Body of pancreas (tissue), 4 donors: ENCODE measurements at regions not wholly inside any gene's neighbourhood (a gene's known extent, or its start where the extent isn't known, plus 50 kb on each side); places are given as distances from the start of the nearest gene placed in this dataset.

Experiments
- ATAC-seq: fragments of 150-250 bp; one replicate; pipeline ENCODE4 v1.9.1; 2016
- DNase-seq, 4 donors: peaks; one replicate each; pipeline ENCODE4 v3.0.0-alpha.2; 2019
- H3K27ac ChIP-seq, 4 donors: fragments of 200-600 bp; sonication (generic); 1 replicate in 3 of 4; 2 replicates in 1 of 4; pipeline versions ENCODE4 v1.5.1 to v1.6.1; 2016 to 2019; ENCODE audit warnings: mild to moderate bottlenecking in 1 of 4, mixed read lengths in 1 of 4, moderate library complexity in 1 of 4
- H3K27me3 ChIP-seq, 2 donors: fragments of 200-600 bp; sonication (generic); one replicate each; pipeline ENCODE4 v1.6.0; 2016; ENCODE audit warnings: mild to moderate bottlenecking in 1 of 2
- H3K36me3 ChIP-seq, 2 donors: fragments of 200-600 bp; sonication (generic); replicated peaks in 1 of 2; 2 replicates each; pipeline ENCODE4 v1.5.1; 2016; ENCODE audit warnings: low read depth in 2 of 2; ENCODE audit not compliant: insufficient read depth in 1 of 2
- H3K4me1 ChIP-seq: fragments of 200-600 bp; sonication (generic); one replicate; pipeline ENCODE4 v1.6.0; 2016
- H3K4me3 ChIP-seq, 2 donors: fragments of 200-600 bp; sonication (generic); 1 replicate in 1 of 2; 2 replicates in 1 of 2; pipeline ENCODE4 v1.5.1; 2016 to 2019
- H3K9me3 ChIP-seq, 3 donors: fragments of 200-600 bp; sonication (generic); 1 replicate in 2 of 3; 2 replicates in 1 of 3; pipeline ENCODE4 v1.5.1; 2016
- CTCF ChIP-seq, 7 experiments: fragments of 450-650 bp in 4 of 7; fragments of 200-600 bp in 3 of 7; sonication (generic) in 3 of 7; IDR thresholded peaks; one replicate each; pipeline ENCODE4 v1.5.1; 2016 to 2019; ENCODE audit warnings: antibody characterized with exemption in 7 of 7
- POLR2A ChIP-seq, 3 donors: fragments of 450-650 bp; IDR thresholded peaks; one replicate each; pipeline ENCODE4 v1.6.1; 2016; ENCODE audit warnings: antibody characterized with exemption in 3 of 3, mild to moderate bottlenecking in 2 of 3
- WGBS, 2 donors: methylation state at CpG; one replicate each; pipeline ENCODE4 v1.1.5; 2017; 5-methylcytosine and 5-hydroxymethylcytosine counted together
- intact Hi-C: fragments of 100-400 bp; cut with DNase I; formaldehyde crosslinking; loops from one replicate; pipeline ENCODE4 v1.15.1; 2023

- no peak for DNase-seq
- intact Hi-C loops, result loop anchor here (5.0 kb wide), 1 partner anchor 47 kb away; no protein-coding TSS in a partner anchor
- H3K4me3 ChIP-seq, result no peak overlapping the region
- TF ChIP-seq POLR2A (IDR thresholded peaks at IDR 0.05) (no peak), CTCF (IDR thresholded peaks at IDR 0.05) (no peak)
- no peaks in the 10 kb centered on the region for H3K27me3 ChIP-seq
- peaks cover 17% of the 10 kb centered on the region for H3K4me1 ChIP-seq
- no peak for ATAC-seq
- H3K36me3 ChIP-seq, result no peaks in the 10 kb centered on the region
- H3K27ac ChIP-seq, result no peak overlapping the region
- no peaks in the 10 kb centered on the region for H3K9me3 ChIP-seq
- 88 to 90% methylated on average over 24 of the region's 26 CpGs for WGBS, 2 donors
These were observed 338.8 kb downstream of the SEC14L1 start for GRCh38 chr17:77479372-77480198.

GRCh38 chr17:77480199-77480508 lies 339.4 kb downstream of the SEC14L1 start:
- intact Hi-C loops, result loop anchor here (5.0 kb wide), 1 partner anchor 48 kb away; no protein-coding TSS in a partner anchor
- Histone ChIP-seq H3K4me3 (no peak overlapping the region), H3K4me1 (peaks cover 12% of the 10 kb centered on the region), H3K27me3 (no peaks in the 10 kb centered on the region), H3K36me3 (no peaks in the 10 kb centered on the region), H3K27ac (no peak overlapping the region), H3K9me3 (no peaks in the 10 kb centered on the region)
- no peak for TF ChIP-seq CTCF (IDR thresholded peaks at IDR 0.05)
- TF ChIP-seq POLR2A (IDR thresholded peaks at IDR 0.05), result no peak
- ATAC-seq, result no peak
- DNase-seq, result no peak
- 88 to 89% methylated on average over 3 to 7 of the region's 7 CpGs for WGBS, 2 donors

DNA sequence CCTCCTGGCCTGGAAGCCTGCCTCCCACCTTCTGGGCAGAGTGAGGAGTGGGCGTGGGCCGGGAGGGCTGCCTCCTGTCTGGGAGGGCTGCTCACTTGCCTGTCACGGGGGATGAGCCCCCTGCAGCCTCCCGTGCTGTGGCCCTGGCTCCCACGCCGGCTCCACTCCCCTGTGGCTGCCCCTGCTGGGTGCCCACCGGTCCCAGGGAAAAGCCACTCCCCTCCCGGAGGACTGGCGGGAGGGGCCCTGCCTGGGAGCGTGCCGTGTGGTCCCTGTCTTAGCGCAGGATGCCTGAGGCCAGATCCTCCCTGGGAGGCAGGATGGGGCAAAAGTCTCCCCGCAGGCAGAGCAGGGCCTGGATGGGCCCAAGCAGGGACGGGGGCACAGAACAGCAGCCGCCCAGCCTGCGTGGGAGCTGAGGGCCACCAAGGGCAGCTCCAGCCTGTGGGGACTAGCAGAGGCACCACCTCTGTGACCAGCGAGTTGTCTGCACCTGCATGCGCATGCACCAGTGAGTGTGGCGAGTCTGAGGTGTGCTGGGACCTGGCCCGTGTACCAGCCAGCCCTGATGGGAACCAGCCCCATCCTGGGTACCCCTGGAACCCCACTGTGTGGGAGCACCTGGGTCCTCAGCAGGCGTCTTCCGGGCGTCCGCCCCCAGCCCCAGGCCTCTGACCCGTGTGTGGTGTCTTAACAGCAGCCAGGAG lies 339.9 kb downstream of the SEC14L1 start:
- H3K9me3 ChIP-seq, result no peaks in the 10 kb centered on the region
- H3K36me3 ChIP-seq, result no peaks in the 10 kb centered on the region
- WGBS, 2 donors, result 87% methylated on average over 19 of the region's 25 CpGs; no CpG with 5 or more reads in 1 of the 2 donors
- H3K4me1 ChIP-seq, result peaks cover 7% of the 10 kb centered on the region
- intact Hi-C loops, result loop anchor here (5.0 kb wide), 1 partner anchor 48 kb away; no protein-coding TSS in a partner anchor
- no peak for DNase-seq
- H3K27me3 ChIP-seq, result no peaks in the 10 kb centered on the region
- ATAC-seq, result no peak
- H3K27ac ChIP-seq, result no peak overlapping the region
- no peak for TF ChIP-seq POLR2A (IDR thresholded peaks at IDR 0.05)
- TF ChIP-seq CTCF (IDR thresholded peaks at IDR 0.05), result no peak
- H3K4me3 ChIP-seq, result no peak overlapping the region

DNA sequence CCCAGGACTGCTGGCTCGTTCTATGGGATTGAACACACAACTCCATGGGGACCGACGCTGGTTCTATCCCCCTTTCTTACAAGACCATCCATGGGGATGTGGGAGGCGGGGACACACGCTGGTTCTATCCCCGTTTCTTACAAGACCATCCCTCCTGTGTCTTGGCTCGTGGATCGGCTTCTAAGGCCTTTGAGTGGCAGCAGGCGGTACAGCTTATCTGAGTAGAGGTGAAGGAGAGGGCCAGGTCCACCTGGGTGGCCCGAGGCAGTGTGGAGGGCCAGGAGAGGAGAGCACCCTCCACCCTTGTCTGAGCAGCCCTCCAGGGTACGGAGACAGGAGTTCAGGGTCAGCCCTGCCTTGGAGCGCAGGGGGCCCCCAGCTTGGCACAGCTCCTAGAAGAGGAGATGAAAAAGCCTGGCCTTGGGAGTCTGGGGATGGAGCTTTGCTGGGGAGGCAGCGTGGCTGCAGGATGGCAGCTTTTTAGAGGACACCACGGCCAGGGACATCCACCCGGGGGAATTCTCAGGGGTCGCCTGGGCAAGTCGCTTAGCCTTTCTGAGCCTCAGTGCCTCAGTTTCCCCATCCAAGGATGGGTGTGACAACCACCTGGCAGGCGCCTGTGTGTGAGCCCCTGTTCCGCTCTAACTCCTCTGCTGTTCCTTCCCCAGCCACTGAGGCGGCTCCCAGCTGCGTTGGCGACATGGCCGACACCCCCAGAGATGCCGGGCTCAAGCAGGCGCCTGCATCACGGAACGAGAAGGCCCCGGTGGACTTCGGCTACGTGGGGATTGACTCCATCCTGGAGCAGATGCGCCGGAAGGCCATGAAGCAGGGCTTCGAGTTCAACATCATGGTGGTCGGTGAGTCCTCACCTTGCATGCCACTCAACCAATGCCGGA lies 341.0 kb downstream of the SEC14L1 start:
- peaks cover 7% of the 10 kb centered on the region for H3K4me1 ChIP-seq
- H3K4me3 ChIP-seq, result no peak overlapping the region
- H3K36me3 ChIP-seq, result no peaks in the 10 kb centered on the region
- TF ChIP-seq POLR2A (IDR thresholded peaks at IDR 0.05) (no peak), CTCF (IDR thresholded peaks at IDR 0.05) (no peak)
- H3K9me3 ChIP-seq, result no peaks in the 10 kb centered on the region
- 81 to 88% methylated on average over 13 to 35 of the region's 35 CpGs for WGBS, 2 donors
- no peak for ATAC-seq
- H3K27me3 ChIP-seq, result no peaks in the 10 kb centered on the region
- H3K27ac ChIP-seq, result no peak overlapping the region
- intact Hi-C loops, result loop anchor here (5.0 kb wide), 1 partner anchor 49 kb away; no protein-coding TSS in a partner anchor
- no peak for DNase-seq
